Mesodermal cell (in vitro differentiated cells): ENCODE measurements at regions not wholly inside any gene's neighbourhood (a gene's known extent, or its start where the extent isn't known, plus 50 kb on each side); places are given as distances from the start of the nearest gene placed in this dataset.

Source experiments
- H3K27ac ChIP-seq: 2 replicates; pipeline ENCODE4 v1.7.0; 2013; ENCODE audit warnings: mild to moderate bottlenecking, low read depth, low read length, moderate library complexity; ENCODE audit not compliant: severe bottlenecking
- H3K36me3 ChIP-seq: 2 replicates; pipeline ENCODE4 v1.7.1; 2013; ENCODE audit warnings: mild to moderate bottlenecking, low read length, moderate library complexity; ENCODE audit not compliant: control insufficient read depth, insufficient read depth
- H3K4me1 ChIP-seq: one replicate; pipeline ENCODE4 v1.7.1; 2013; ENCODE audit warnings: mild to moderate bottlenecking, low read length; ENCODE audit not compliant: insufficient read depth, control insufficient read depth, poor library complexity, severe bottlenecking
- H3K4me3 ChIP-seq: 2 replicates; pipeline ENCODE4 v1.7.0; 2013; ENCODE audit warnings: low read length, control low read depth, mild to moderate bottlenecking; ENCODE audit not compliant: insufficient read depth, poor library complexity, severe bottlenecking; ENCODE audit errors: extremely low read depth
- H3K9me3 ChIP-seq: 2 replicates; pipeline ENCODE4 v1.7.1; 2013; ENCODE audit warnings: mild to moderate bottlenecking, low read length, moderate library complexity; ENCODE audit not compliant: control insufficient read depth
- WGBS, 2 experiments: methylation state at CpG; one replicate each; pipeline ENCODE4 v1.1.5; 2013; ENCODE audit warnings: missing lambda C conversion rate in 2 of 2; ENCODE audit not compliant: insufficient coverage in 2 of 2; 5-methylcytosine and 5-hydroxymethylcytosine counted together

DNA sequence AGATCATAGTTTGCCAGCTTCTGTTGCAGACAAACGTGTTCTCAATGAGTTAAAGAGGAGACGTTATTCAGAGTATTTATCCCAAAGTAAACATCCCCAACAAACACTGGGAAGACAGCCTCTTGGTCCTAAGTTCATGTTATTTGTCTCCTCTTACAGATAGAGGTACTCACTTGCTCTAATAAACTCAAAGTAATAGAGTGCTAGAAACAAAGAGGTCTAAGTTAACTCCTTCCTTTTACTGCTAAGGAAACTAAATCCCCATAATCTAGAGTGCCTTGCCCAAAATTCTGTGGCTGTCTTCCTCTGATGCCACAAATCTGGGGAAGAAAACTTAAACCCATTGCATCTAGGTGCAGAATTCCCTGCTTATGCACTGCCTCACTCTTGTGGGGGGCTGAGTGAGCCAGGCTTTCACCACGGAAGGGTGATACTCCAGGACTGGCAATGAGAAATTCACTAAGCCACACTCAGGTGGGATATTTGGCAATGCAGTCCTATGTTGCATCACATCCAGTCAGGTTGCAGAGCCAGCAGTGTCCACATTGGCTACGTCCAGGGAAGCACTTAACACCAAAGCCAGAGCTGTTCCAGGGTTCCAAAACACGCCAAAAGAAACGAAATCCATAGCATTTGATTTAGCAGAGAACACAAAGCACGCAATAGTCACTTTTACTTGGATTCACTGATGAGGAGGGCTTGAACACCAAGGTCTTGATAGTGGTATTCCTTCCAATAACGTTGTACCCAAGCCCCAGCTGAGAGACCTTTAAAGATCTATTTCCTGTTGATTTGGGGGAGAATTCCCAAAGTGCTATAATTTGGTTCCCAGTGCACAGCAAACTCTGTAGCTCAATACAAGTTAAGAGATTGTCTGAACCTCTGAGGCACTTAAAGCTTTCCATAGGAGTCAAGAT is 81.0 kb upstream of the FOXQ1 start:
- WGBS, 2 experiments: 83 to 90% methylated on average over 6 of the region's 8 CpGs
- H3K27ac ChIP-seq: no peak overlapping the region
- H3K9me3 ChIP-seq: no peaks in the 10 kb centered on the region
- H3K4me3 ChIP-seq: no peak overlapping the region
- no peaks in the 10 kb centered on the region for H3K4me1 ChIP-seq
- no peaks in the 10 kb centered on the region for H3K36me3 ChIP-seq

- 89 to 93% methylated on average over 2 to 4 of the region's 6 CpGs for WGBS, 2 experiments
- no peak overlapping the region for H3K4me3 ChIP-seq
- H3K9me3 ChIP-seq: no peaks in the 10 kb centered on the region
Observed at GRCh38 chr6:1230281-1230680, 81.6 kb upstream of the FOXQ1 start.

DNA sequence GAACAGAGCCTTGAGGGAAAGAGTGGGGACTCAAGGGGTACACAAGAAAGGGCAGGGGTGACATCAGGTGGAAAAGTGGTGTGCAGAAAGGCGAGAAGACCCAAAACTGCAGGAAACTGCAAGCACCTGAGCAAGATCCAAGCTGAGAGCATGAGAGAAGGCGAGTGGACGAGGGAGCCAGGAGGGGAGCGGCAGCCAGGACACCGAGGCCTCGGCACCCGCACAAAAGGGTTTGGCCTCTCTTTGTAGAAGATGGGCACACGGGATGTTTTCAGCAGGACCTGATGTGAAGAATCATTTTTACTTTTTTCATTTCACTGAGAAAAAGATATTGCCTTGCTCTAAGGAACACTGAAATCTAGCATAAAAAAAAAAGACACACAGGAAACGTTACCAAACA is 82.1 kb upstream of the FOXQ1 start:
- WGBS, 2 experiments: 77 to 95% methylated on average over 6 of the region's 9 CpGs
- Histone ChIP-seq H3K4me3 (no peak overlapping the region), H3K4me1 (no peaks in the 10 kb centered on the region), H3K27ac (no peak overlapping the region), H3K9me3 (no peaks in the 10 kb centered on the region), H3K36me3 (no peaks in the 10 kb centered on the region)

More at GRCh38 chr6:1230281-1230680, 81.6 kb upstream of the FOXQ1 start:
- Histone ChIP-seq H3K36me3 (no peaks in the 10 kb centered on the region), H3K27ac (no peak overlapping the region), H3K4me1 (no peaks in the 10 kb centered on the region)

GRCh38 chr6:1229301-1229700 is 82.6 kb upstream of the FOXQ1 start:
- H3K4me3 ChIP-seq: no peak overlapping the region
- H3K36me3 ChIP-seq: no peaks in the 10 kb centered on the region
- no peaks in the 10 kb centered on the region for H3K4me1 ChIP-seq
- no peak overlapping the region for H3K27ac ChIP-seq
- no peaks in the 10 kb centered on the region for H3K9me3 ChIP-seq
- WGBS, 2 experiments: 71 to 77% methylated on average over 5 of the region's 7 CpGs

GRCh38 chr6:1228754-1229191 is 83.1 kb upstream of the FOXQ1 start:
- H3K4me3 ChIP-seq: no peak overlapping the region
- H3K27ac ChIP-seq: no peak overlapping the region
- no peaks in the 10 kb centered on the region for H3K36me3 ChIP-seq
- 94 to 95% methylated on average over 6 to 8 of the region's 9 CpGs for WGBS, 2 experiments
- H3K4me1 ChIP-seq: no peaks in the 10 kb centered on the region
- H3K9me3 ChIP-seq: no peaks in the 10 kb centered on the region

GRCh38 chr6:1227935-1228753 is 83.8 kb upstream of the FOXQ1 start:
- Histone ChIP-seq H3K27ac (no peak overlapping the region), H3K4me1 (no peaks in the 10 kb centered on the region), H3K9me3 (no peaks in the 10 kb centered on the region), H3K4me3 (no peak overlapping the region), H3K36me3 (no peaks in the 10 kb centered on the region)
- WGBS, 2 experiments: 86 to 92% methylated on average over 14 to 15 of the region's 16 CpGs

- Histone ChIP-seq H3K36me3 (no peaks in the 10 kb centered on the region), H3K9me3 (no peaks in the 10 kb centered on the region), H3K4me3 (no peak overlapping the region), H3K4me1 (no peaks in the 10 kb centered on the region), H3K27ac (no peak overlapping the region)
- 85 to 100% methylated on average over 3 of the region's 3 CpGs for WGBS, 2 experiments
Observed at GRCh38 chr6:1227600-1227934, 84.3 kb upstream of the FOXQ1 start.

DNA sequence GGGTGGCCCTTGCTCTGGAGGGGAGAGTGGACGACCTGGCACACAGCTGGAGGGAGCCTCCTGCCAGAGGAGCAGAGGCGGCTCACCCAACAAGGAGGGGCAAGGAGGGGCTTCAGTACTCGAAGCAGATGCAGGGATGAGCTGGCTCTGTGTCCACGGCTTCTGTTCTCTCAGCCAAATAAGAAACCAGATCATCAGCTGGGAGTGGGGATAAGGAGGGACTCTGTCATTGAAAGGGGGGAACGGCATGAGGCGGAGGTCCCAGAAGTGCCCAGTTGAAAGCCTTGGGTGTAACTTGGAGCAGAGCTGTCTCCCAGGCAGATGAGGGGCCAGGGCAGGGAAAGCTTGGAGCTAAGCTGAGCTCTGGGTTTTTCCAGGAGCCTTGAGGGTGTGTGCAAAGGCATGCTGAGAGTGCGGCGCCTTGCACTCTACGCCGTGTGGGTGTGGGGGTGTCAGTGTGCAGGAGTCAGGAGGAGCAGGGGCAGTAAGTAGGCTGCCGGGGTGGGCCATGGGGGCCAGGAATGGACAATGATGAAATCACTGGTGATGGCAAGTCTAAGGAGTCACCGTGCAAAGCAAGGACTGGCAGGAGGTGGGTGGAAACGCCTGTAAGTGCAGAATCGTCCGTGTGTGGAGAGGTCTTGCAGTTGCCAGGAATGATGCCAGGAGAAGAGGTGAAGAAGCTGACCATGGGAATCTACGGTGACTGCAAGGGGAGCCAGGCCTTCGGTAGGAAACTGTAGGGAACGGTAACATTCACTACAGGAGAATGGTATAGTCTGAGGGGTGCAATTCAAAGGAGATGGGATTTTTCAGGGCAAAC is 85.4 kb upstream of the FOXQ1 start:
- Histone ChIP-seq H3K36me3 (no peaks in the 10 kb centered on the region), H3K27ac (no peak overlapping the region), H3K4me3 (no peak overlapping the region), H3K4me1 (no peaks in the 10 kb centered on the region), H3K9me3 (no peaks in the 10 kb centered on the region)
- 90 to 91% methylated on average over 18 of the region's 18 CpGs for WGBS, 2 experiments

- WGBS, 2 experiments: 100% methylated on average over 1 of the region's 2 CpGs; no CpG with 5 or more reads in 1 of the 2 experiments
Observed at GRCh38 chr6:1224514-1224913, 87.4 kb upstream of the FOXQ1 start.

More at GRCh38 chr6:1224514-1224913, 87.4 kb upstream of the FOXQ1 start:
- H3K27ac ChIP-seq: no peak overlapping the region
- no peaks in the 10 kb centered on the region for H3K9me3 ChIP-seq
- H3K4me1 ChIP-seq: no peaks in the 10 kb centered on the region
- no peaks in the 10 kb centered on the region for H3K36me3 ChIP-seq
- no peak overlapping the region for H3K4me3 ChIP-seq
